HT-29 (cell line): ENCODE measurements at regions not wholly inside any gene's neighbourhood (a gene's known extent, or its start where the extent isn't known, plus 50 kb on each side); places are given as distances from the start of the nearest gene placed in this dataset.
"Not testable (repeated sequence)": the region's sequence is repeated elsewhere in the genome, so short reads cannot be mapped to it uniquely, and the experiment has no call there.

Source experiments
- DNase-seq: peaks from one replicate; pipeline ENCODE4 v3.0.0-alpha.2; 2015; ENCODE audit warnings: low spot score

- DNase-seq, result not testable (repeated sequence)
Measured at GRCh38 chr2:228425411-228426060, 244.0 kb upstream of the SPHKAP start.

- no peak for DNase-seq
Measured at GRCh38 chr2:228417956-228418355, 236.5 kb upstream of the SPHKAP start.

GRCh38 chr2:228417526-228417925 is 236.0 kb upstream of the SPHKAP start:
- no peak for DNase-seq

GRCh38 chr2:228410061-228410460 is 228.6 kb upstream of the SPHKAP start:
- no peak for DNase-seq

GRCh38 chr2:228409493-228409892 is 228.0 kb upstream of the SPHKAP start:
- no peak for DNase-seq

- no peak for DNase-seq
Measured at GRCh38 chr2:228408529-228409227, 227.2 kb upstream of the SPHKAP start.

GRCh38 chr2:228407821-228408220 is 226.3 kb upstream of the SPHKAP start:
- DNase-seq, result no peak

- DNase-seq, result no peak
Measured at GRCh38 chr2:228401065-228401912, 219.8 kb upstream of the SPHKAP start.

- DNase-seq, result no peak
Measured at GRCh38 chr2:228387776-228388175, 206.3 kb upstream of the SPHKAP start.

- DNase-seq, result no peak
Measured at GRCh38 chr2:228378696-228379425, 197.4 kb upstream of the SPHKAP start.

GRCh38 chr2:228378233-228378632 is 196.7 kb upstream of the SPHKAP start:
- no peak for DNase-seq

GRCh38 chr2:228377533-228377932 is 196.0 kb upstream of the SPHKAP start:
- DNase-seq, result no peak

GRCh38 chr2:228374741-228375140 is 193.3 kb upstream of the SPHKAP start:
- DNase-seq, result no peak

- no peak for DNase-seq
Measured at GRCh38 chr2:228373191-228373590, 191.7 kb upstream of the SPHKAP start.

- no peak for DNase-seq
Measured at GRCh38 chr2:228372212-228372611, 190.7 kb upstream of the SPHKAP start.

GRCh38 chr2:228369400-228370031 is 188.0 kb upstream of the SPHKAP start:
- DNase-seq, result no peak

- DNase-seq, result no peak
Measured at GRCh38 chr2:228367356-228367755, 185.9 kb upstream of the SPHKAP start.

- no peak for DNase-seq
Measured at GRCh38 chr2:228359473-228359872, 178.0 kb upstream of the SPHKAP start.

GRCh38 chr2:228355897-228356296 is 174.4 kb upstream of the SPHKAP start:
- DNase-seq, result no peak

GRCh38 chr2:228352980-228353379 is 171.5 kb upstream of the SPHKAP start:
- not testable (repeated sequence) for DNase-seq

GRCh38 chr2:228352048-228352447 is 170.6 kb upstream of the SPHKAP start:
- no peak for DNase-seq
